GM19239 (cell line): ENCODE measurements at regions not wholly inside any gene's neighbourhood (a gene's known extent, or its start where the extent isn't known, plus 50 kb on each side); places are given as distances from the start of the nearest gene placed in this dataset.

Source experiments
- DNase-seq: peaks from one replicate; pipeline ENCODE4 v3.0.0; 2011; ENCODE audit warnings: low spot score; ENCODE audit not compliant: insufficient read length
- FAIRE-seq: peaks from 2 replicates; lab custom pipeline; 2011; peaks lifted over from hg19 to GRCh38; lab: Jason Lieb, UNC

- no peak for FAIRE-seq
- DNase-seq, result no peak
Observed at GRCh38 chr2:236859908-236860307, 225.8 kb upstream of the COPS8 start.

DNA sequence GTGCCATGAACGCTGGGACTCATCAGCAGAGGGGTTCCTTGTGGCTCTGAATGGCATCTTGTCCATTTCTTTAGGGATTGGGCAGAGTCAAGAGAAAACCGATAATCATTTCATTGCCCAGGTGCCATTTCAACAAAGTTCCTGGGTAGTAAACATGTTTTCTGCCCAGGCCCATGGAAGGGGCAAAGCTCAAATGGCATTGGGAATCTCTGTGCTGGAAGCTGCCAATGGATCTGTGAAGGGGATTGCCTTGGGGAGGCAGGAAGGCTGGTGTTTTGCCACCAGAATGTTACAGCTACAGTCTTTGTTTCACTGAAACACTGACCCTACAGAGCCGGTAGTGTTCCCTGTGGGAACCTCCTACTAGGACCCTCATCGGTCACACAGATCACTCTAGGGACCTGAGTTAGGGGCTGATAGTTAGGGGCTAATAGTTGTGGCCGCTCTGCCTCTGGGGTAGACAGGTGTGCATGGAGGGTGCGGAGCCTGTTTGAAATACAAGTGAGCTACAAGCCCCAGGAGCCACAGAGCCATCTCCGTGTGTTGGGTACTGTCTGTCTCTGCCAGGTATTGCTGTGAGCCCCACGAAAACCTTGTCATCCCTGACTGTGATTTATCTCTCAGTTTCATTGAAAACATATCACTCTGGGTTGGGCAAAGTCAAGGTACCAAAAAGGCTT, 224.4 kb upstream of the COPS8 start:
- DNase-seq (no peak), FAIRE-seq (no peak)

DNA sequence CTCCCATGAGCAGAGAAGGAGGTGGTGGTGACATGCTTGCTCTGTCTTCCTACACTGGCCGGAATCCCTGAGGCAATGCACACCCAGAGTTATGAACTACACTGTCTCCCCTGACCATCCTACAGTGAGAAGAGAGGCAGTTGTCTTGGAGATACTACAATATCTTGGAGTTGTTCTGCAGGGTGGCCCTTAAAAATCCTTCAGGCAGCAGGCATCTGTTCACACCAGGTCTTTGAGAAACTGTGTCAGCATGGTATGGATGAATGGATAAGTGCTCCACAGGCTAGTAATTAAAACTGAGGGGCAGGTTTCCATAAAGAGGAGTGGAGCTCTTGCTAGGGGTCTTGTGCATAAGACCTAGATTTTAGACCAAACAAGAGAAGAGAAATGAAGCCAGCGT, 223.7 kb upstream of the COPS8 start:
- DNase-seq (no peak), FAIRE-seq (no peak)

GRCh38 chr2:236862526-236862925, 223.2 kb upstream of the COPS8 start:
- FAIRE-seq (no peak), DNase-seq (no peak)

DNA sequence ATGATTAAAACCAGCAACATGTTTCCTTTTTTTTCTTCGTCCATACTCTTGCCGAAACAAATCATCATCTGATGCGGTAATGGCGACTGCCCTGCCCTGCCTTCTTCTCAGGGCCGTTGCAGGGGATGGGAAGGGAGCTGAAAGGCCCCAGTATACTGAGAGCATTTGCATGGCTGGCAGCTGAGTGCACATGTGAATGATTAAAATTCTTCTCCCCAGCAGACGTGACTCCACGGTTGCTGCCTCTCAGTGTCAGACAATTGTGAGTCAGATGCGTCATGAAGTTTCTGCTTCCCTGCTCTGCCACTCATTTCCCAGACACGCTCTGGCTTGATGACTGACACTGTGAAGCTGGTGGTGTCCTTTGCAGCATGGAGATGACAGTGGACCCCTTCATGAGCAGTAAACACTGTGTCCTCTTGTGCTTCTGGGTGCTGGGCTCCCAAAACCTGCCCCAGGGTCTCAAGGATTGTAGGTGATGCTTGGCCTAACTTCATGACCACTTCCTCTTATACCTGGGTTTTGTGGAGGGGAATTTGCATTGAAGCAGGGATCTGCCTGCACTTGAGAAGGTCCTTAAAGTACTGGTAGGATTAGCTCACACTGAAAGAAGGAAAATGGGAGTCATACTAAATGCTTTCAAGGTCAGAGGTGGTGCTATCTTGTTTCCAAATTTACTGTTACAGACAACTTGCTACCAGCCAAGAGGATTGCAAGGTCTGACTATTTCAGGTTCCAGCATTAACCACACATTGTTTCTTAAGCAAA, 222.5 kb upstream of the COPS8 start:
- DNase-seq (no peak), FAIRE-seq (no peak)

GRCh38 chr2:236863729-236864126, 222.0 kb upstream of the COPS8 start:
- DNase-seq (no peak), FAIRE-seq (no peak)

GRCh38 chr2:236865052-236865451, 220.6 kb upstream of the COPS8 start:
- FAIRE-seq, result no peak
- DNase-seq, result no peak

GRCh38 chr2:236866542-236867340, 218.9 kb upstream of the COPS8 start:
- DNase-seq (no peak), FAIRE-seq (no peak)

GRCh38 chr2:236867441-236868260, 218.0 kb upstream of the COPS8 start:
- FAIRE-seq (no peak), DNase-seq (no peak)

DNA sequence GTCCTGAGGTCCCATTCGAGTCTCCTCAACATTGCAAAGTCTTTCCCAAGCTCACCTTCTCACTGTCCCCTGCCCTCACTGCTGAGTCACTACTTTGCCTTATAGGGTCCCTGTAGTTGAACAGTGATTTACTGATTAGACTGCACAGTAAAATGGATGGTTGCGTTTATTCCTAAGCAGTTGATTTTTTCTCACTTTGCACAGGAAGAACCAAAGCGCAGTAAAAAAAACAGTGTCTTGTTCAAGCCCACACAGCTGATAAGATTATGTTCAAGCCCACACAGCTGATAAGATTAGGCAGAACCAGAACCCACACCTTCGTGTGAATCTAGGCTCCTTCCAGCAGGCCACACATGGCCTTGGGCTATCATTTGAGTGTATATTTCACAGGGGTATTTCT, 215.3 kb upstream of the COPS8 start:
- no peak for DNase-seq
- no peak for FAIRE-seq

- DNase-seq (no peak), FAIRE-seq (no peak)
Observed at GRCh38 chr2:236871500-236872001, 214.1 kb upstream of the COPS8 start.

DNA sequence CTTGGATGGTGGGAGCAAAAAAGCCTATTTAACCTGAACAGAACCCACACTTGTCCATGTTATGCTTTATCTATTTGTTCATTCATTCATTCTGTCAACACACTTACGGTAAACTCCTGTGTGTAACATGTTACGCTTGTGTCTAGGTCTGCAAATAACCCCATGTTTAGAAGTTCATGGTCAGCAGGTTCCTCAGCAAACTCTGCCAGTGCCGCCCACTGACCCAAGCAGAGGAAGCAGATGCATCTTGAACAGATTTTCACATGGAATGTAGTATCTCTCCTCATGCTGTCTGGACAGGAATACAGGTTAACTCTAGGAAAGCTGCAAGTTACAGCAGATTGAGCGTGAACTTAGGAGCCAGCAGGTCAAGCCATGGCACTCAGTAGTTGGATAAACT, 213.7 kb upstream of the COPS8 start:
- FAIRE-seq, result no peak
- no peak for DNase-seq

GRCh38 chr2:236872981-236873380, 212.7 kb upstream of the COPS8 start:
- DNase-seq (no peak), FAIRE-seq (no peak)

DNA sequence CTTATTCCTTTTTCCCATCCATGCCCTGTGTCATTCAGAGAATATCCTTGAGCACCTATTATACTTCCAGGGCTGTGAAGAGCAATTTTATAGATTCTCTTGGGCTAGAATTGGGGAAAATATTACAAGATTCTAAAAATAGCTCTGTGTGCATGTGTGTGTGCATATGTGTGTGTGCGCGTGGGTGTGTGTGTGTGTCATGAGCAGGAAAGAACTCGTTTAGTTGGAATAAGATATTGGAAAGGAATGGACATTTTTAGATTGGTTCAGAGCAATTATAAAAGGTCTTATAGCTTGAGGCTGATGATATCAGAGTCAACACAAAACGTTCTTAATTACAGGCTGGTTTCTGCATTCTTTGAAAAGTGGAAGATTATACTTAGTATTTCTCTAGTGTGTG, 212.1 kb upstream of the COPS8 start:
- FAIRE-seq (no peak), DNase-seq (no peak)

DNA sequence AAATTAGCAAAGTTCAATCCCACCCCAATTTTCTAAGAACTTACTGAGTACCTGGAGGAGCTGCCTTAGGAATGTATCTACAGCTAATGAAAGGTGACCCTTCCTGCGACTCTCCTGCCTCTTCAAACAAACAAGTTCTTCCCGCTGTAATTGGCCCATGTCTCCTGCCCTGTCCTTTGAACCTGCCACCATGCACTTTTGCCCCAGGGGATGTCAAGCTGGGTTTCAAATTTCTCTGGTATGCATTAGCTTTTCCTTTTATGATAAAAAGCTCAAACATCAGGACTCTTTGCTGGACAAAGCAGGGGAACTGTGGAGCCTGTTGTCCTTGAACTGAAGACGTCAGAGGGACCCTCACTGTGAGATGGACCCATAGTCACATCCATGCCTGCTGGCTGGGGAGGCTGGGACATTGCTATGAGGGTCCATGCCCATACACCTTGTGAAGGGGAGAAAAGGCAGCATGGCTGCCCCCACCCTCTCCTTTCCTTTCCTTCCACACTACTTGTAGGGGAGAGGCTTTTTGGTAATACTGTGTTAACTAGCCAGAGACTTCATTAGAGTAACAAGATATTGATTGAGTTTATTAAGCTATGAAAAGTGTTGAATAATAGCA, 210.7 kb upstream of the COPS8 start:
- no peak for DNase-seq
- no peak for FAIRE-seq

DNA sequence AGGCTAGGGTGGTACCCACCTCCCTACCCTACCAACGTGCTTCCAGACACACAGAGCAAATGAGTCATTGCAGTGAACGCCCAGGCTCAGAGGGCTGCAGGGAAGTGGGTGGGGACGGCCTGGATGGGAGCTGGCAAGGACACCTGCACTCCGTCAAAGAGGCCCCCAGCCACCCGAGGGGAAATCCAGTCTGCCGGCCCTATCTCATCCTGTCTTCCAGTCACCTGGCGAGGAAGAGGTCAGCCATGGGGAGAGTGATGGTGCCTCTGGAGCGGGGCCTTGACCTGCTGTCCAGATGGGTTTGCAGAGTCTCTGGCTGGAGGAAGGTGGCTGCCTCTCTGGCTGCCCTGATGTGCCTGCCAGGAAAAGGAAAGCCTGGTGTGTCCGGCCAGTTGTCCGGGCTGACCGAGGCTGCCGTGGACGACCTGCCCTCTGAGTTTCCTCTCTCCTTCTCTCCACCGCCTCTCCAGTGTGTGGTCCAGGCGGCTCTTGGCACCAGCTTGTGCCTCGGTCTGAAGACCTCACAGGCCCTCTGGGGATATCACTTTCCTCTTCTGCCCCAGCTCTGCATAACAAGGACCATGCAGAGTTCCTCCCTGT, 209.7 kb upstream of the COPS8 start:
- DNase-seq (no peak), FAIRE-seq (no peak)

DNA sequence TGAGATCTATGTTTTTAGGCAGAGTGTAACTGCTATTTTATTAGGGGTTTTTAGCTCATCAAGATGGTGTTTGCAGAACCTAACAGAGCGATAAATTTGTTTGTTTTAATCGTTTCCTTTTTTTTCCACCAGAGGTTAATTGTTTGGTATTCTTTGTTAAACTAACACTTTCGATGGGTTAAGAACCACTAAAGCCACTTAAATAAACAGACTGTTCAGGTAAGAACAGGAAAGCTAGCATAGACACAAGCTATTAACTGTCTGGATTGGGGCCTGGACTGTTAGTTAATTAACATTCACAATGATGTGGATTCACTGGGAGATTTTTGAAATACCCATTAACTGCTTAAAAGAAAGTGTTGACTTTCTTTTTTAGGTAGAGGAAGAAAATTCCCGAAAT, 209.0 kb upstream of the COPS8 start:
- DNase-seq, result no peak
- FAIRE-seq, result no peak

DNA sequence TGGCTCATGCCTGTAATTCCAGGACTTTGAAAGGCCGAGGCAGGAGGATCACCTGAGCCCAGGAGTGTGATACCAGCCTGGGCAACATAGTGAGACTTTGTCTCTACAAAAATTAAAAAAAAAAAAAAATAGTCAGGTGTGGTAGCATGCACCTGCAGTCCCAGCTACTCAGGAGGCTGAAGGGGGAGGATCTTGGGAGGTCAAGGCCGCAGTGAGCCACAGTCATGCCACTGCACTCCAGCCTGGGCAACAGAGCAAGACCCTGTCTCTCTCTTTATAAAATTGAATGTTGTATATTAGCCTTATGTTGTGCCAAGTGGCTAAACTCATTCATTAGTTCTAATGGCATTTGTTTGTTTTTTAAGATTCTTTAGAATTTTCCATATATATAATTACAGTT, 207.7 kb upstream of the COPS8 start:
- DNase-seq, result no peak
- FAIRE-seq, result no peak

- FAIRE-seq (no peak), DNase-seq (no peak)
Observed at GRCh38 chr2:236879416-236879963, 206.2 kb upstream of the COPS8 start.
